Keratinocyte (primary cell): ENCODE measurements at regions not wholly inside any gene's neighbourhood (a gene's known extent, or its start where the extent isn't known, plus 50 kb on each side); places are given as distances from the start of the nearest gene placed in this dataset.

Source experiments
- DNase-seq: peaks from one replicate; pipeline ENCODE4 v3.0.0-alpha.2; 2011; ENCODE audit warnings: low read depth, missing footprints, low spot score
- FAIRE-seq: peaks from 2 replicates; lab custom pipeline; 2011; peaks lifted over from hg19 to GRCh38; lab: Jason Lieb, UNC
- H2AFZ ChIP-seq: 2 replicates; pipeline ENCODE4 v1.6.0; 2012; ENCODE audit warnings: low read length, control low read depth, inconsistent platforms; ENCODE audit not compliant: control insufficient read depth
- H3K27ac ChIP-seq: 2 replicates; pipeline ENCODE4 v1.5.1; 2011; ENCODE audit warnings: low read length; ENCODE audit not compliant: control insufficient read depth, insufficient read depth
- H3K27me3 ChIP-seq: 3 replicates; pipeline ENCODE4 v1.6.0; 2011; ENCODE audit warnings: low read length; ENCODE audit not compliant: control insufficient read depth, insufficient read depth; ENCODE audit errors: extremely low read depth
- H3K36me3 ChIP-seq, 2 experiments: 2 replicates in 1 of 2; 3 replicates in 1 of 2; pipeline ENCODE4 v1.5.1; 2011; ENCODE audit warnings: low read length in 2 of 2, mild to moderate bottlenecking in 1 of 2; ENCODE audit not compliant: control insufficient read depth in 2 of 2, insufficient read depth in 2 of 2; ENCODE audit errors: extremely low read depth in 1 of 2
- H3K4me1 ChIP-seq: 3 replicates; pipeline ENCODE4 v1.5.1; 2011; ENCODE audit warnings: low read length; ENCODE audit not compliant: control insufficient read depth, insufficient read depth; ENCODE audit errors: extremely low read depth
- H3K4me2 ChIP-seq: 3 replicates; pipeline ENCODE4 v1.6.0; 2011; ENCODE audit warnings: low read depth, low read length; ENCODE audit not compliant: control insufficient read depth, insufficient read depth; ENCODE audit errors: extremely low read depth
- H3K4me3 ChIP-seq, 3 experiments: fragments of 200-600 bp in 1 of 3; sonication (generic) in 1 of 3; 2 replicates in 2 of 3; 3 replicates in 1 of 3; pipeline ENCODE4 v1.5.1; 2011 to 2016; ENCODE audit warnings: low read length in 3 of 3, mild to moderate bottlenecking in 3 of 3, control low read depth in 2 of 3, inconsistent platforms in 1 of 3, low read depth in 1 of 3, mixed read lengths in 1 of 3, mixed run types in 1 of 3, moderate library complexity in 1 of 3; ENCODE audit not compliant: control insufficient read depth in 2 of 3, insufficient read depth in 2 of 3; ENCODE audit errors: extremely low read depth in 1 of 3
- H3K79me2 ChIP-seq: 2 replicates; pipeline ENCODE4 v1.6.0; 2012; ENCODE audit warnings: low read length; ENCODE audit not compliant: control insufficient read depth, insufficient read depth
- H3K9ac ChIP-seq: 3 replicates; pipeline ENCODE4 v1.6.0; 2011; ENCODE audit warnings: low read length; ENCODE audit not compliant: control insufficient read depth, insufficient read depth; ENCODE audit errors: extremely low read depth
- H3K9me1 ChIP-seq: 3 replicates; pipeline ENCODE4 v1.6.0; 2011; ENCODE audit warnings: low read length; ENCODE audit not compliant: control insufficient read depth, insufficient read depth; ENCODE audit errors: extremely low read depth
- H3K9me3 ChIP-seq: 2 replicates; pipeline ENCODE4 v1.5.1; 2012; ENCODE audit warnings: low read depth, low read length; ENCODE audit not compliant: control insufficient read depth
- H4K20me1 ChIP-seq: 3 replicates; pipeline ENCODE4 v1.6.0; 2011; ENCODE audit warnings: low read length; ENCODE audit not compliant: control insufficient read depth, insufficient read depth; ENCODE audit errors: extremely low read depth
- EZH2 ChIP-seq: IDR thresholded peaks from one replicate; pipeline ENCODE4 v1.6.1; 2012; ENCODE audit warnings: inconsistent platforms, mild to moderate bottlenecking, low read length, moderate library complexity
- dilution Hi-C: fragments of 300-500 bp; cut with MboI; formaldehyde crosslinking; loops from one replicate; pipeline ENCODE4 v1.7.0; 2020; ENCODE audit warnings: low sequenced_read_pairs; ENCODE audit not compliant: extremely low pct_ligation_motif_present
- TF ChIP-seq, protein P1 (sequence below), 3 experiments: IDR thresholded peaks in 1 of 3; conservative IDR thresholded peaks in 1 of 3; optimal IDR thresholded peaks in 1 of 3; 2 replicates in 2 of 3; 3 replicates in 1 of 3; pipeline versions ENCODE3 to v1.5.1; 2011; ENCODE audit warnings: low read length in 3 of 3, mild to moderate bottlenecking in 3 of 3, moderate library complexity in 2 of 3, control low read depth in 1 of 3, inconsistent platforms in 1 of 3; ENCODE audit not compliant: insufficient read depth in 2 of 3; ENCODE audit errors: extremely low read depth in 1 of 3

- Histone ChIP-seq H3K4me2 (no peak overlapping the region), H3K9ac (no peak overlapping the region), H3K79me2 (no peaks in the 10 kb centered on the region), H3K9me1 (no peaks in the 10 kb centered on the region), H3K36me3 (no peaks in the 10 kb centered on the region), H3K27ac (no peak overlapping the region), H3K27me3 (no peaks in the 10 kb centered on the region), H4K20me1 (peaks cover 2% of the 10 kb centered on the region), H2AFZ (no peak overlapping the region), H3K4me3 (no peak overlapping the region), H3K9me3 (no peaks in the 10 kb centered on the region), H3K4me1 (no peaks in the 10 kb centered on the region)
- DNase-seq (no peak), FAIRE-seq (peak; percentile 88)
- TF ChIP-seq, protein P1, sequence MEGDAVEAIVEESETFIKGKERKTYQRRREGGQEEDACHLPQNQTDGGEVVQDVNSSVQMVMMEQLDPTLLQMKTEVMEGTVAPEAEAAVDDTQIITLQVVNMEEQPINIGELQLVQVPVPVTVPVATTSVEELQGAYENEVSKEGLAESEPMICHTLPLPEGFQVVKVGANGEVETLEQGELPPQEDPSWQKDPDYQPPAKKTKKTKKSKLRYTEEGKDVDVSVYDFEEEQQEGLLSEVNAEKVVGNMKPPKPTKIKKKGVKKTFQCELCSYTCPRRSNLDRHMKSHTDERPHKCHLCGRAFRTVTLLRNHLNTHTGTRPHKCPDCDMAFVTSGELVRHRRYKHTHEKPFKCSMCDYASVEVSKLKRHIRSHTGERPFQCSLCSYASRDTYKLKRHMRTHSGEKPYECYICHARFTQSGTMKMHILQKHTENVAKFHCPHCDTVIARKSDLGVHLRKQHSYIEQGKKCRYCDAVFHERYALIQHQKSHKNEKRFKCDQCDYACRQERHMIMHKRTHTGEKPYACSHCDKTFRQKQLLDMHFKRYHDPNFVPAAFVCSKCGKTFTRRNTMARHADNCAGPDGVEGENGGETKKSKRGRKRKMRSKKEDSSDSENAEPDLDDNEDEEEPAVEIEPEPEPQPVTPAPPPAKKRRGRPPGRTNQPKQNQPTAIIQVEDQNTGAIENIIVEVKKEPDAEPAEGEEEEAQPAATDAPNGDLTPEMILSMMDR (optimal IDR thresholded peaks at IDR 0.05 in 1 of 3, IDR thresholded peaks at IDR 0.05 in 1 of 3, conservative IDR thresholded peaks at IDR 0.05 in 1 of 3; ENCODE audit: extremely low read depth in 1 of 3, insufficient read depth in 2 of 3, low read length in 3 of 3), result peak; percentile 73 to 92 (median 83)
- no peak for TF ChIP-seq EZH2
- dilution Hi-C loops, result no loop called here
These were observed 555.8 kb downstream of the BUD13 start for GRCh38 chr11:116217006-116217405.

GRCh38 chr11:116215471-116216113, 557.2 kb downstream of the BUD13 start:
- TF ChIP-seq, protein P1 (optimal IDR thresholded peaks at IDR 0.05 in 1 of 3, IDR thresholded peaks at IDR 0.05 in 1 of 3, conservative IDR thresholded peaks at IDR 0.05 in 1 of 3; ENCODE audit: extremely low read depth in 1 of 3, insufficient read depth in 2 of 3, low read length in 3 of 3), result peak; percentile 43 to 58 (median 52)
- no peak for TF ChIP-seq EZH2
- DNase-seq (no peak), FAIRE-seq (no peak)
- no peaks in the 10 kb centered on the region for H3K27me3 ChIP-seq
- H3K4me3 ChIP-seq, result no peak overlapping the region
- no peak overlapping the region for H3K27ac ChIP-seq
- H3K9me1 ChIP-seq, result no peaks in the 10 kb centered on the region
- H3K9ac ChIP-seq, result no peak overlapping the region
- dilution Hi-C loops, result no loop called here
- no peaks in the 10 kb centered on the region for H3K9me3 ChIP-seq
- no peaks in the 10 kb centered on the region for H3K36me3 ChIP-seq
- H3K4me2 ChIP-seq, result no peak overlapping the region
- no peak overlapping the region for H2AFZ ChIP-seq
- H4K20me1 ChIP-seq, result peaks cover 2% of the 10 kb centered on the region
- no peaks in the 10 kb centered on the region for H3K79me2 ChIP-seq
- H3K4me1 ChIP-seq, result no peaks in the 10 kb centered on the region
